H9 (cell line): ENCODE measurements at regions not wholly inside any gene's neighbourhood (a gene's known extent, or its start where the extent isn't known, plus 50 kb on each side); places are given as distances from the start of the nearest gene placed in this dataset.

Experiments
- DNase-seq: peaks from one replicate; pipeline ENCODE4 v3.0.0-alpha.2; 2017
- H2AFZ ChIP-seq: one replicate; pipeline ENCODE4 v1.6.1; 2013; ENCODE audit warnings: mild to moderate bottlenecking, low read length, control low read depth, moderate library complexity
- H2AK5ac ChIP-seq: 2 replicates; pipeline ENCODE4 v1.6.1; 2013; ENCODE audit warnings: low read length, control low read depth, mixed read lengths; ENCODE audit not compliant: insufficient read length
- H2BK120ac ChIP-seq: one replicate; pipeline ENCODE4 v1.6.1; 2013; ENCODE audit warnings: low read depth, mild to moderate bottlenecking, low read length, control low read depth, inconsistent platforms; ENCODE audit not compliant: poor library complexity, severe bottlenecking
- H2BK12ac ChIP-seq: 2 replicates; pipeline ENCODE4 v1.6.1; 2013; ENCODE audit warnings: low read length, control low read depth, mixed read lengths, low read depth; ENCODE audit not compliant: insufficient read length
- H2BK15ac ChIP-seq: 2 replicates; pipeline ENCODE4 v1.6.1; 2013; ENCODE audit warnings: low read depth, low read length, control low read depth
- H2BK20ac ChIP-seq: one replicate; pipeline ENCODE4 v1.6.1; 2013; ENCODE audit warnings: low read depth, mild to moderate bottlenecking, low read length, control low read depth, inconsistent platforms; ENCODE audit not compliant: poor library complexity, severe bottlenecking
- H2BK5ac ChIP-seq: 2 replicates; pipeline ENCODE4 v1.6.1; 2013; ENCODE audit warnings: low read length, control low read depth, mixed read lengths; ENCODE audit not compliant: insufficient read length
- H3K14ac ChIP-seq: 2 replicates; pipeline ENCODE4 v1.6.1; 2013; ENCODE audit warnings: low read length, control low read depth; ENCODE audit not compliant: insufficient read depth
- H3K18ac ChIP-seq: 2 replicates; pipeline ENCODE4 v1.6.1; 2013; ENCODE audit warnings: low read depth, mild to moderate bottlenecking, mixed read lengths, low read length, control low read depth; ENCODE audit not compliant: insufficient read length
- H3K23ac ChIP-seq: 2 replicates; pipeline ENCODE4 v1.6.1; 2013; ENCODE audit warnings: low read length, control low read depth, mixed read lengths, low read depth; ENCODE audit not compliant: insufficient read length
- H3K23me2 ChIP-seq: 2 replicates; pipeline ENCODE4 v1.6.1; 2013; ENCODE audit warnings: low read depth, mild to moderate bottlenecking, mixed read lengths, low read length, control low read depth; ENCODE audit not compliant: insufficient read length, poor library complexity, severe bottlenecking
- H3K27ac ChIP-seq: 2 replicates; pipeline ENCODE4 v1.5.1; 2013; ENCODE audit warnings: low read length, control low read depth, mixed read lengths, low read depth; ENCODE audit not compliant: insufficient read length
- H3K27me3 ChIP-seq: 2 replicates; pipeline ENCODE4 v1.6.1; 2013; ENCODE audit warnings: low read length, control low read depth, inconsistent platforms; ENCODE audit not compliant: insufficient read depth
- H3K4ac ChIP-seq: 2 replicates; pipeline ENCODE4 v1.6.1; 2013; ENCODE audit warnings: low read depth, mild to moderate bottlenecking, control low read depth, inconsistent platforms, low read length, moderate library complexity
- H3K4me1 ChIP-seq: 2 replicates; pipeline ENCODE4 v1.6.1; 2013; ENCODE audit warnings: low read length, control low read depth, inconsistent platforms; ENCODE audit not compliant: insufficient read depth
- H3K4me2 ChIP-seq: 2 replicates; pipeline ENCODE4 v1.6.1; 2013; ENCODE audit warnings: low read length, control low read depth, mixed read lengths; ENCODE audit not compliant: insufficient read length, insufficient read depth
- H3K56ac ChIP-seq: 2 replicates; pipeline ENCODE4 v1.6.1; 2013; ENCODE audit warnings: low read depth, mild to moderate bottlenecking, mixed read lengths, low read length, control low read depth; ENCODE audit not compliant: insufficient read length
- H3K79me1 ChIP-seq: 2 replicates; pipeline ENCODE4 v1.6.1; 2013; ENCODE audit warnings: low read depth, mild to moderate bottlenecking, moderate library complexity, low read length, control low read depth, inconsistent platforms; ENCODE audit not compliant: insufficient read depth, poor library complexity, severe bottlenecking
- H3K79me2 ChIP-seq: 2 replicates; pipeline ENCODE4 v1.6.1; 2013; ENCODE audit warnings: low read length, control low read depth, inconsistent platforms; ENCODE audit not compliant: insufficient read depth
- H3K9ac ChIP-seq: 2 replicates; pipeline ENCODE4 v1.6.1; 2013; ENCODE audit warnings: low read length, control low read depth, mixed read lengths; ENCODE audit not compliant: insufficient read length; ENCODE audit errors: extremely low read depth
- H3K9me3 ChIP-seq: one replicate; pipeline ENCODE4 v1.6.1; 2013; ENCODE audit warnings: low read depth, low read length, inconsistent platforms; ENCODE audit not compliant: control insufficient read depth
- H3T11ph ChIP-seq: one replicate; pipeline ENCODE4 v1.6.1; 2013; ENCODE audit warnings: mild to moderate bottlenecking, low read length, control low read depth, inconsistent platforms
- H4K20me1 ChIP-seq: one replicate; pipeline ENCODE4 v1.6.1; 2013; ENCODE audit not compliant: control insufficient read depth, insufficient read length, insufficient read depth
- H4K5ac ChIP-seq: 2 replicates; pipeline ENCODE4 v1.6.1; 2013; ENCODE audit warnings: low read depth, mild to moderate bottlenecking, mixed read lengths, low read length, control low read depth; ENCODE audit not compliant: insufficient read length
- H4K8ac ChIP-seq: replicated peaks from 2 replicates; pipeline ENCODE4 v1.6.1; 2013; ENCODE audit warnings: low read length, control low read depth, mixed read lengths, low read depth; ENCODE audit not compliant: insufficient read length
- H4K91ac ChIP-seq: 2 replicates; pipeline ENCODE4 v1.6.1; 2013; ENCODE audit warnings: low read depth, mild to moderate bottlenecking, moderate library complexity, mixed read lengths, low read length, control low read depth; ENCODE audit not compliant: insufficient read length
- H3K27ac Mint-ChIP-seq, 3 experiments: 2 replicates in 2 of 3; 3 replicates in 1 of 3; pipeline ENCODE4 v1.8.0; 2020 to 2021; ENCODE audit warnings: mixed read lengths in 3 of 3, mild to moderate bottlenecking in 1 of 3, moderate library complexity in 1 of 3
- H3K27me3 Mint-ChIP-seq: 2 replicates; pipeline ENCODE4 v1.8.0; 2021; ENCODE audit warnings: low read depth, mild to moderate bottlenecking, moderate library complexity, mixed read lengths
- H3K36me3 Mint-ChIP-seq, 3 experiments: 2 replicates in 2 of 3; 3 replicates in 1 of 3; pipeline ENCODE4 v1.8.0; 2020 to 2021; ENCODE audit warnings: low read depth in 3 of 3, mixed read lengths in 3 of 3; ENCODE audit not compliant: insufficient read depth in 1 of 3
- H3K4me1 Mint-ChIP-seq, 2 experiments: 2 replicates each; pipeline ENCODE4 v1.8.0; 2020; ENCODE audit warnings: mixed read lengths in 2 of 2
- H3K4me3 Mint-ChIP-seq, 2 experiments: 2 replicates in 1 of 2; 3 replicates in 1 of 2; pipeline ENCODE4 v1.8.0; 2020 to 2021; ENCODE audit warnings: mild to moderate bottlenecking in 2 of 2, mixed read lengths in 2 of 2, moderate library complexity in 1 of 2
- H3K9me3 Mint-ChIP-seq, 2 experiments: 2 replicates in 1 of 2; 3 replicates in 1 of 2; pipeline ENCODE4 v1.8.0; 2020; ENCODE audit warnings: mild to moderate bottlenecking in 2 of 2, mixed read lengths in 2 of 2, moderate library complexity in 1 of 2
- CTCF ChIP-seq: fragments of 200-600 bp; sonication (generic); conservative IDR thresholded peaks from 3 replicates; pipeline ENCODE4 v1.8.0; 2021; ENCODE audit warnings: antibody characterized with exemption, mild to moderate bottlenecking
- WGBS: extraction: QIAGEN DNeasy Blood & Tissue Kit; methylation state at CpG from one replicate; pipeline ENCODE4 v1.1.7; 2013; ENCODE audit warnings: missing lambda C conversion rate, low lambda C conversion rate, mixed read lengths; ENCODE audit not compliant: insufficient read length; ENCODE audit errors: extremely low coverage; 5-methylcytosine and 5-hydroxymethylcytosine counted together

GRCh38 chr4:167509551-167509950, 275.3 kb upstream of the SPOCK3 start:
- no peak for DNase-seq
- no peaks in the 10 kb centered on the region for H4K20me1 ChIP-seq
- H3K4me1 Mint-ChIP-seq: no peaks in the 10 kb centered on the region
- H4K8ac ChIP-seq: no peak overlapping the region
- H4K91ac ChIP-seq: no peak overlapping the region
- H2AFZ ChIP-seq: no peak overlapping the region
- H3K9me3 ChIP-seq: no peaks in the 10 kb centered on the region
- H3K79me1 ChIP-seq: no peaks in the 10 kb centered on the region
- H3K56ac ChIP-seq: no peak overlapping the region
- H3K27ac Mint-ChIP-seq: no peak overlapping the region
- H3K4me3 Mint-ChIP-seq: no peak overlapping the region
- no peak overlapping the region for H3K18ac ChIP-seq
- no peak for TF ChIP-seq CTCF
- no peak overlapping the region for H2BK120ac ChIP-seq
- H3K23me2 ChIP-seq: no peaks in the 10 kb centered on the region
- no CpG with 5 or more reads among the region's 2 CpGs for WGBS
- H3T11ph ChIP-seq: no peak overlapping the region
- no peak overlapping the region for H2BK5ac ChIP-seq
- no peaks in the 10 kb centered on the region for H3K27me3 ChIP-seq
- no peaks in the 10 kb centered on the region for H3K27me3 Mint-ChIP-seq
- no peak overlapping the region for H4K5ac ChIP-seq
- H3K9me3 Mint-ChIP-seq: peaks cover 8 to 9% of the 10 kb centered on the region in 2 experiments; a peak in 3 of 5 replicates
- H3K4me1 ChIP-seq: no peaks in the 10 kb centered on the region
- no peak overlapping the region for H2BK15ac ChIP-seq
- H2BK20ac ChIP-seq: no peak overlapping the region
- H2AK5ac ChIP-seq: no peak overlapping the region
- no peak overlapping the region for H3K4me2 ChIP-seq
- no peaks in the 10 kb centered on the region for H3K79me2 ChIP-seq
- H3K9ac ChIP-seq: no peak overlapping the region
- no peak overlapping the region for H3K14ac ChIP-seq
- peaks cover 0 to 3% (median 0%) of the 10 kb centered on the region in 3 experiments; a peak in 1 of 7 replicates for H3K36me3 Mint-ChIP-seq
- H3K4ac ChIP-seq: no peak overlapping the region
- H3K27ac ChIP-seq: no peak overlapping the region
- H3K23ac ChIP-seq: no peak overlapping the region
- H2BK12ac ChIP-seq: no peak overlapping the region
